ENCODE measurements at regions not wholly inside any gene's neighbourhood (a gene's known extent, or its start where the extent isn't known, plus 50 kb on each side); places are given as distances from the start of the nearest gene placed in this dataset.

GRCh38 chr15:38670128-38671005 is 105.8 kb upstream of the RASGRP1 start (continued):
- no peak for TF ChIP-seq MAFK (IDR thresholded peaks at IDR 0.05; ENCODE audit: low read depth, low read length)
- no peak for TF ChIP-seq EGR1 (IDR thresholded peaks at IDR 0.05; ENCODE audit: borderline replicate concordance, low read depth, low read length)
- no peak for TF ChIP-seq TBP (IDR thresholded peaks at IDR 0.05; ENCODE audit: low read depth, low read length)
- TF ChIP-seq FOSL1 (IDR thresholded peaks at IDR 0.05; ENCODE audit: insufficient read depth, low read depth, low read length) = no peak
- no peak for TF ChIP-seq TAF1 (IDR thresholded peaks at IDR 0.05; ENCODE audit: low read depth, low read length)
- no peak for TF ChIP-seq EZH2 (IDR thresholded peaks at IDR 0.05; ENCODE audit: low read depth, low read length, severe bottlenecking)
